SK-MEL-5 (cell line): ENCODE measurements at regions not wholly inside any gene's neighbourhood (a gene's known extent, or its start where the extent isn't known, plus 50 kb on each side); places are given as distances from the start of the nearest gene placed in this dataset.
"Not testable (repeated sequence)": the region's sequence is repeated elsewhere in the genome, so short reads cannot be mapped to it uniquely, and the experiment has no call there.

Experiments
- DNase-seq: peaks from one replicate; pipeline ENCODE4 v3.0.0-alpha.2; 2016; ENCODE audit warnings: low read depth, low spot score
- in situ Hi-C: cut with HindIII; loops from 2 replicates; pipeline ENCODE4 v1.10.0; 2016; ENCODE audit warnings: low sequenced_read_pairs, high pct_unique_total_duplicates, low pct_unique_long_range_greater_than_20kb

- peak; percentile 57 for DNase-seq
- in situ Hi-C loops: no loop called here
Measured at GRCh38 chr4:23956601-23957364, 66.9 kb upstream of the PPARGC1A start.

- DNase-seq: no peak
- in situ Hi-C loops: no loop called here
Measured at GRCh38 chr4:23952258-23952657, 62.4 kb upstream of the PPARGC1A start.

- in situ Hi-C loops: no loop called here
- DNase-seq: no peak
Measured at GRCh38 chr4:23947826-23948225, 58.0 kb upstream of the PPARGC1A start.

- DNase-seq: no peak
- in situ Hi-C loops: no loop called here
Measured at GRCh38 chr4:23946299-23946698, 56.5 kb upstream of the PPARGC1A start.

- in situ Hi-C loops: no loop called here
- peak; percentile 53 for DNase-seq
Measured at GRCh38 chr4:23945451-23946017, 55.7 kb upstream of the PPARGC1A start.

- in situ Hi-C loops, DNase-seq: not testable (repeated sequence)
Measured at GRCh38 chr4:23944556-23944955, 54.7 kb upstream of the PPARGC1A start.

GRCh38 chr4:23943478-23943877 is 53.6 kb upstream of the PPARGC1A start:
- no peak for DNase-seq
- in situ Hi-C loops: no loop called here

GRCh38 chr4:23942471-23942870 is 52.6 kb upstream of the PPARGC1A start:
- DNase-seq: no peak
- in situ Hi-C loops: no loop called here
